Osteocyte (in vitro differentiated cells): ENCODE measurements at regions not wholly inside any gene's neighbourhood (a gene's known extent, or its start where the extent isn't known, plus 50 kb on each side); places are given as distances from the start of the nearest gene placed in this dataset.

Experiments used
- DNase-seq: peaks from one replicate; pipeline ENCODE4 v3.0.0; 2021; ENCODE audit warnings: mixed read lengths; ENCODE audit not compliant: unreplicated experiment; ENCODE audit errors: extremely low spot score
- H3K27ac Mint-ChIP-seq: one replicate; pipeline ENCODE4 v1.8.0; 2021; ENCODE audit warnings: mild to moderate bottlenecking, mixed read lengths; ENCODE audit not compliant: unreplicated experiment
- H3K27me3 Mint-ChIP-seq: one replicate; pipeline ENCODE4 v1.8.0; 2021; ENCODE audit warnings: mixed read lengths; ENCODE audit not compliant: unreplicated experiment
- H3K36me3 Mint-ChIP-seq: one replicate; pipeline ENCODE4 v1.8.0; 2021; ENCODE audit warnings: mixed read lengths; ENCODE audit not compliant: unreplicated experiment
- H3K4me1 Mint-ChIP-seq: one replicate; pipeline ENCODE4 v1.8.0; 2021; ENCODE audit warnings: mixed read lengths; ENCODE audit not compliant: unreplicated experiment
- H3K4me3 Mint-ChIP-seq: one replicate; pipeline ENCODE4 v1.8.0; 2021; ENCODE audit warnings: mild to moderate bottlenecking, moderate library complexity, mixed read lengths; ENCODE audit not compliant: unreplicated experiment
- H3K9me3 Mint-ChIP-seq: one replicate; pipeline ENCODE4 v1.8.0; 2021; ENCODE audit warnings: mixed read lengths; ENCODE audit not compliant: unreplicated experiment
- CTCF ChIP-seq: fragments of 200-600 bp; sonication (generic); IDR thresholded peaks from 2 replicates; pipeline ENCODE4 v1.5.0; 2021; ENCODE audit warnings: antibody characterized with exemption, mild to moderate bottlenecking, moderate library complexity

GRCh38 chr7:13541326-13541725 is 448.1 kb downstream of the ETV1 start:
- Mint-ChIP-seq H3K36me3 (no peaks in the 10 kb centered on the region), H3K27ac (no peak overlapping the region), H3K4me1 (no peaks in the 10 kb centered on the region), H3K9me3 (no peaks in the 10 kb centered on the region), H3K27me3 (no peaks in the 10 kb centered on the region), H3K4me3 (no peak overlapping the region)
- DNase-seq, result no peak
- TF ChIP-seq CTCF, result no peak

GRCh38 chr7:13542451-13542850 is 447.0 kb downstream of the ETV1 start:
- Mint-ChIP-seq H3K36me3 (no peaks in the 10 kb centered on the region), H3K4me3 (no peak overlapping the region), H3K27ac (no peak overlapping the region), H3K9me3 (no peaks in the 10 kb centered on the region), H3K4me1 (no peaks in the 10 kb centered on the region), H3K27me3 (peaks cover 3% of the 10 kb centered on the region)
- no peak for TF ChIP-seq CTCF
- DNase-seq, result no peak

GRCh38 chr7:13551503-13551902 is 438.0 kb downstream of the ETV1 start:
- no peaks in the 10 kb centered on the region for H3K4me1 Mint-ChIP-seq
- H3K27ac Mint-ChIP-seq, result no peak overlapping the region
- no peak for TF ChIP-seq CTCF
- peaks cover 9% of the 10 kb centered on the region for H3K27me3 Mint-ChIP-seq
- no peak overlapping the region for H3K4me3 Mint-ChIP-seq
- H3K9me3 Mint-ChIP-seq, result no peaks in the 10 kb centered on the region
- no peaks in the 10 kb centered on the region for H3K36me3 Mint-ChIP-seq
- DNase-seq, result no peak

GRCh38 chr7:13560441-13560840 is 429.0 kb downstream of the ETV1 start:
- peaks cover 2% of the 10 kb centered on the region for H3K4me1 Mint-ChIP-seq
- no peak for TF ChIP-seq CTCF
- H3K27ac Mint-ChIP-seq, result no peak overlapping the region
- no peak for DNase-seq
- no peaks in the 10 kb centered on the region for H3K27me3 Mint-ChIP-seq
- H3K9me3 Mint-ChIP-seq, result no peaks in the 10 kb centered on the region
- no peak overlapping the region for H3K4me3 Mint-ChIP-seq
- H3K36me3 Mint-ChIP-seq, result no peaks in the 10 kb centered on the region

- Mint-ChIP-seq H3K4me3 (no peak overlapping the region), H3K27me3 (no peaks in the 10 kb centered on the region), H3K9me3 (no peaks in the 10 kb centered on the region), H3K36me3 (no peaks in the 10 kb centered on the region), H3K4me1 (peaks cover 2% of the 10 kb centered on the region), H3K27ac (no peak overlapping the region)
- no peak for TF ChIP-seq CTCF
- no peak for DNase-seq
Observed at GRCh38 chr7:13563257-13563656, 426.2 kb downstream of the ETV1 start.
